Cerebellar nuclear complex (tissue), 1 donor: ENCODE measurements at regions not wholly inside any gene's neighbourhood (a gene's known extent, or its start where the extent isn't known, plus 50 kb on each side); places are given as distances from the start of the nearest gene placed in this dataset.

Experiments used
- DNase-seq, 2 experiments: peaks; one replicate each; lab custom pipeline; 2025; lab: John Stamatoyannopoulos, UW

- DNase-seq = no peak
These were observed 855.3 kb downstream of the SLC4A3 start for GRCh38 chr2:220482716-220483115.

- no peak for DNase-seq
These were observed 861.7 kb downstream of the SLC4A3 start for GRCh38 chr2:220489121-220489520.

- DNase-seq = no peak
These were observed 864.2 kb downstream of the SLC4A3 start for GRCh38 chr2:220491670-220492069.

GRCh38 chr2:220493871-220494525, 866.6 kb downstream of the SLC4A3 start:
- no peak for DNase-seq

- no peak for DNase-seq
These were observed 869.1 kb downstream of the SLC4A3 start for GRCh38 chr2:220496513-220496912.

- DNase-seq = no peak
These were observed 871.8 kb downstream of the SLC4A3 start for GRCh38 chr2:220499225-220499624.

GRCh38 chr2:220502539-220502938, 875.1 kb downstream of the SLC4A3 start:
- no peak for DNase-seq

- DNase-seq = no peak
These were observed 876.0 kb downstream of the SLC4A3 start for GRCh38 chr2:220503431-220503830.

- DNase-seq = no peak
These were observed 877.6 kb downstream of the SLC4A3 start for GRCh38 chr2:220504938-220505503.

- no peak for DNase-seq
These were observed 879.0 kb downstream of the SLC4A3 start for GRCh38 chr2:220506466-220506865.

- no peak for DNase-seq
These were observed 881.8 kb downstream of the SLC4A3 start for GRCh38 chr2:220509096-220509757.

- no peak for DNase-seq
These were observed 882.5 kb downstream of the SLC4A3 start for GRCh38 chr2:220509966-220510365.

GRCh38 chr2:220510668-220511067, 883.2 kb downstream of the SLC4A3 start:
- no peak for DNase-seq

GRCh38 chr2:220512419-220512818, 885.0 kb downstream of the SLC4A3 start:
- DNase-seq = no peak

- no peak for DNase-seq
These were observed 886.3 kb downstream of the SLC4A3 start for GRCh38 chr2:220513573-220514288.

GRCh38 chr2:220521551-220521950, 894.1 kb downstream of the SLC4A3 start:
- DNase-seq = no peak

GRCh38 chr2:220528180-220528675, 900.8 kb downstream of the SLC4A3 start:
- no peak for DNase-seq

- DNase-seq = no peak
These were observed 903.8 kb downstream of the SLC4A3 start for GRCh38 chr2:220531216-220531615.

GRCh38 chr2:220533485-220533884, 906.1 kb downstream of the SLC4A3 start:
- DNase-seq = no peak

- no peak for DNase-seq
These were observed 912.1 kb downstream of the SLC4A3 start for GRCh38 chr2:220539481-220539880.

- no peak for DNase-seq
These were observed 916.6 kb downstream of the SLC4A3 start for GRCh38 chr2:220544049-220544448.

- no peak for DNase-seq
These were observed 923.7 kb downstream of the SLC4A3 start for GRCh38 chr2:220550995-220551700.
